ENCODE measurements at regions not wholly inside any gene's neighbourhood (a gene's known extent, or its start where the extent isn't known, plus 50 kb on each side); places are given as distances from the start of the nearest gene placed in this dataset.

DNA sequence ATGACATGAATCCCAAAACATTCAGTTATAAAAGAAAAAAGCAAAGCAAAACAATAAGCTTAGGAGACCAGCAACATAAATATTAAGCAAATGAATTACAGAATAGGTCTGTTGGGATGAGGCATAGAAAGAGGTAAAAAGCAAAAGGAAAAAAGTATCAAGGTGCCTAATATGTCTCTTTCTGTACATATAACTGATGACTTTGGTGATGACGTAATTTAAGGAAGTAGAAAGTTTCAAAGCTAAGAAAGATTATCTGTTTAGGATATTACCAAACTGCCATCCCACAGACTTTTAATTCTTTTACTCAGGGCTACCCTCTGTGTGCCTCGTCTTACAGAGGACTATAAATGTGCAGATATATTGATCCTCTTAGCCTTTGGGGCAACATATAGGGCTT, 1066.5 kb downstream of the SORCS3 start:
- TF ChIP-seq, protein P1, sequence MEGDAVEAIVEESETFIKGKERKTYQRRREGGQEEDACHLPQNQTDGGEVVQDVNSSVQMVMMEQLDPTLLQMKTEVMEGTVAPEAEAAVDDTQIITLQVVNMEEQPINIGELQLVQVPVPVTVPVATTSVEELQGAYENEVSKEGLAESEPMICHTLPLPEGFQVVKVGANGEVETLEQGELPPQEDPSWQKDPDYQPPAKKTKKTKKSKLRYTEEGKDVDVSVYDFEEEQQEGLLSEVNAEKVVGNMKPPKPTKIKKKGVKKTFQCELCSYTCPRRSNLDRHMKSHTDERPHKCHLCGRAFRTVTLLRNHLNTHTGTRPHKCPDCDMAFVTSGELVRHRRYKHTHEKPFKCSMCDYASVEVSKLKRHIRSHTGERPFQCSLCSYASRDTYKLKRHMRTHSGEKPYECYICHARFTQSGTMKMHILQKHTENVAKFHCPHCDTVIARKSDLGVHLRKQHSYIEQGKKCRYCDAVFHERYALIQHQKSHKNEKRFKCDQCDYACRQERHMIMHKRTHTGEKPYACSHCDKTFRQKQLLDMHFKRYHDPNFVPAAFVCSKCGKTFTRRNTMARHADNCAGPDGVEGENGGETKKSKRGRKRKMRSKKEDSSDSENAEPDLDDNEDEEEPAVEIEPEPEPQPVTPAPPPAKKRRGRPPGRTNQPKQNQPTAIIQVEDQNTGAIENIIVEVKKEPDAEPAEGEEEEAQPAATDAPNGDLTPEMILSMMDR (IDR thresholded peaks at IDR 0.05): no peak
- TF ChIP-seq ZFX (IDR thresholded peaks at IDR 0.05; ENCODE audit: borderline replicate concordance): no peak

All from 22Rv1 (cell line).